ENCODE measurements at regions not wholly inside any gene's neighbourhood (a gene's known extent, or its start where the extent isn't known, plus 50 kb on each side); places are given as distances from the start of the nearest gene placed in this dataset.
"Not testable (repeated sequence)": the region's sequence is repeated elsewhere in the genome, so short reads cannot be mapped to it uniquely, and the experiment has no call there.

DNA sequence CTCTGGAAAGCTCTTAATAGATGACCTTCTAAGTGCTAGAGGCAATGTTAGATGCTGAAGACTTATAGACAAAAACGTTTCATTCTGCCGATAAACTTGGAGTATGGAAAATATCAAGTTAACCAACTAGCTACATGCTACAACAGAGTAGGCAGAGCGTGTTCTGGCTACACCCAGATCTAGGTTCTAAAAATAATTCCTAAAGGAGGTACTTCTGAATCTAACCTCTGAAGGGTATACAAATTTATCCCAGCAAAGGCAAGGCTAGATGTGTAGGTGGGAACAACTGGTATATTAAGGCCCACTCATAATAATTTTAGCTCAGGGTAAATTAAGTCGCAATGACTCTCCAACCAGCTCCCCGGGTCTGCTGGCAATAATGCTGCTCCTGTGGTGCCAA is 67.6 kb upstream of the NBPF26 start:
- TF ChIP-seq POLR2AphosphoS5 (IDR thresholded peaks at IDR 0.05) = not testable (repeated sequence)
- TF ChIP-seq, protein P1, sequence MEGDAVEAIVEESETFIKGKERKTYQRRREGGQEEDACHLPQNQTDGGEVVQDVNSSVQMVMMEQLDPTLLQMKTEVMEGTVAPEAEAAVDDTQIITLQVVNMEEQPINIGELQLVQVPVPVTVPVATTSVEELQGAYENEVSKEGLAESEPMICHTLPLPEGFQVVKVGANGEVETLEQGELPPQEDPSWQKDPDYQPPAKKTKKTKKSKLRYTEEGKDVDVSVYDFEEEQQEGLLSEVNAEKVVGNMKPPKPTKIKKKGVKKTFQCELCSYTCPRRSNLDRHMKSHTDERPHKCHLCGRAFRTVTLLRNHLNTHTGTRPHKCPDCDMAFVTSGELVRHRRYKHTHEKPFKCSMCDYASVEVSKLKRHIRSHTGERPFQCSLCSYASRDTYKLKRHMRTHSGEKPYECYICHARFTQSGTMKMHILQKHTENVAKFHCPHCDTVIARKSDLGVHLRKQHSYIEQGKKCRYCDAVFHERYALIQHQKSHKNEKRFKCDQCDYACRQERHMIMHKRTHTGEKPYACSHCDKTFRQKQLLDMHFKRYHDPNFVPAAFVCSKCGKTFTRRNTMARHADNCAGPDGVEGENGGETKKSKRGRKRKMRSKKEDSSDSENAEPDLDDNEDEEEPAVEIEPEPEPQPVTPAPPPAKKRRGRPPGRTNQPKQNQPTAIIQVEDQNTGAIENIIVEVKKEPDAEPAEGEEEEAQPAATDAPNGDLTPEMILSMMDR (IDR thresholded peaks at IDR 0.05) = not testable (repeated sequence)

Measured in stomach (tissue), 4 donors.